ENCODE measurements at regions not wholly inside any gene's neighbourhood (a gene's known extent, or its start where the extent isn't known, plus 50 kb on each side); places are given as distances from the start of the nearest gene placed in this dataset.

GRCh38 chr3:74500257-74500656 lies 114.2 kb downstream of the CNTN3 start:
- TF ChIP-seq CTCF (IDR thresholded peaks at IDR 0.05; ENCODE audit: low read depth, low read length, missing control alignments), result no peak
- in situ Hi-C loops (cut with HindIII; ENCODE audit: low sequenced_read_pairs), result no loop called here
- no peak for DNase-seq (ENCODE audit: low read depth)
- no peak overlapping the region for H3K4me3 ChIP-seq (ENCODE audit: low read depth, low read length)

GRCh38 chr3:74491874-74492273 lies 122.6 kb downstream of the CNTN3 start:
- TF ChIP-seq CTCF (IDR thresholded peaks at IDR 0.05; ENCODE audit: low read depth, low read length, missing control alignments), result no peak
- DNase-seq (ENCODE audit: low read depth), result no peak
- in situ Hi-C loops (cut with HindIII; ENCODE audit: low sequenced_read_pairs), result no loop called here
- H3K4me3 ChIP-seq (ENCODE audit: low read depth, low read length), result no peak overlapping the region

- TF ChIP-seq CTCF (IDR thresholded peaks at IDR 0.05; ENCODE audit: low read depth, low read length, missing control alignments), result no peak
- no peak overlapping the region for H3K4me3 ChIP-seq (ENCODE audit: low read depth, low read length)
- no peak for DNase-seq (ENCODE audit: low read depth)
- in situ Hi-C loops (cut with HindIII; ENCODE audit: low sequenced_read_pairs), result no loop called here
Measured at GRCh38 chr3:74489050-74489792, 125.2 kb downstream of the CNTN3 start.

- in situ Hi-C loops (cut with HindIII; ENCODE audit: low sequenced_read_pairs), result no loop called here
Measured at GRCh38 chr3:74479915-74480314, 134.5 kb downstream of the CNTN3 start.

GRCh38 chr3:74470313-74470712 lies 144.1 kb downstream of the CNTN3 start:
- TF ChIP-seq CTCF (IDR thresholded peaks at IDR 0.05; ENCODE audit: low read depth, low read length, missing control alignments), result no peak
- no peak for DNase-seq (ENCODE audit: low read depth)
- no peak overlapping the region for H3K4me3 ChIP-seq (ENCODE audit: low read depth, low read length)
- in situ Hi-C loops (cut with HindIII; ENCODE audit: low sequenced_read_pairs), result no loop called here

More at GRCh38 chr3:74479915-74480314, 134.5 kb downstream of the CNTN3 start:
- no peak overlapping the region for H3K4me3 ChIP-seq (ENCODE audit: low read depth, low read length)
- TF ChIP-seq CTCF (IDR thresholded peaks at IDR 0.05; ENCODE audit: low read depth, low read length, missing control alignments), result no peak
- DNase-seq (ENCODE audit: low read depth), result no peak

GRCh38 chr3:74469713-74470112 lies 144.7 kb downstream of the CNTN3 start:
- H3K4me3 ChIP-seq (ENCODE audit: low read depth, low read length), result no peak overlapping the region
- no peak for TF ChIP-seq CTCF (IDR thresholded peaks at IDR 0.05; ENCODE audit: low read depth, low read length, missing control alignments)
- DNase-seq (ENCODE audit: low read depth), result no peak
- in situ Hi-C loops (cut with HindIII; ENCODE audit: low sequenced_read_pairs), result no loop called here

Measured in astrocyte of the cerebellum (primary cell).